ENCODE measurements at regions not wholly inside any gene's neighbourhood (a gene's known extent, or its start where the extent isn't known, plus 50 kb on each side); places are given as distances from the start of the nearest gene placed in this dataset.

DNA sequence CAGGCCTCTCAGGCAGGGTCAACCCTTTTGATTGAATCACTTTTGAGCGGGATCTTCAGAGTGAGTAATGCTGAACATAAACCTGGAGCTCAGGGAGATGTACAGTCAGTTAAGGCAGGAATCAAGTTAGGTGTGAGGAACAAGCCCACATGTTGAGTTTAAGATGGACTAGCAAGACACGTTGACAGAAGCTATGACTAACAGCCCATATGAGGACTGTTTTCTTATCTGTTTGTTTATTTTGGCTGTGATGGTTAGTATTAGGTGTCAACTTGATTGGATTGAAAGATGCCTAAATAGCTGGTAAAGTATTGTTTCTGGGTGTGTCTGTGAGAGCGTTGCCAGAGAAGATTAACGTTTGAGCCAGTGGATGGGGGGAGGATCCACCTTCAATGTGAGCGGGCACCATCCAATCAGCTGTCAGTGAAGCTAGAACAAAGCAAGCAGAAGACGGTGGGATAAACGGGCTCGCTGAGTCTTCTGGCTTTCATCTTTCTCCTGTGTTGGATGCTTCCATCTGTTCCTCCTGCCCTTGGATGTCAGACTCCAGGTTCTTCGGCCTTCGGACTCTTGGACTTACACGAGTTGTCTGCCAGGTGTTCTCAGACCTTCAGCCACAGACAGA lies 232.3 kb upstream of the STAC start:
- FAIRE-seq (no peak), DNase-seq (ENCODE audit: low read depth in 1 of 2, low spot score in 2 of 2) (no peak)
- ChIA-PET POLR2A (ENCODE audit: partially characterized antibody) (interaction anchor here (0.5 kb wide), 1 partner anchor 1893 kb away, joined by 3 read pairs; no protein-coding TSS in a partner anchor), CTCF (ENCODE audit: partially characterized antibody) (no interaction called here)
- TF ChIP-seq FOSL1 (IDR thresholded peaks at IDR 0.05; ENCODE audit: insufficient read depth, low read depth, low read length) (no peak), POU5F1 (IDR thresholded peaks at IDR 0.05; ENCODE audit: low read depth, low read length) (no peak)
- Histone ChIP-seq H3K36me3 (ENCODE audit: control insufficient read depth in 2 of 4, insufficient read depth in 4 of 4, low read length in 3 of 4) (no peaks in the 10 kb centered on the region), H2AFZ (ENCODE audit: low read length) (no peak overlapping the region), H4K20me1 (replicated peaks in 1 of 2; ENCODE audit: control insufficient read depth in 1 of 2, insufficient read depth in 2 of 2, low read length in 2 of 2) (no peaks in the 10 kb centered on the region), H3K23me2 (ENCODE audit: low read depth, low read length) (no peaks in the 10 kb centered on the region; the same call in 1 of the 2 replicates), H2BK15ac (ENCODE audit: low read length) (no peak overlapping the region), H4K91ac (replicated peaks; ENCODE audit: insufficient read length, low read length) (no peak overlapping the region), H3K27ac (ENCODE audit: low read depth, low read length) (no peak overlapping the region), H2BK12ac (ENCODE audit: low read depth, low read length) (no peak overlapping the region), H3K56ac (replicated peaks; ENCODE audit: insufficient read length, low read depth, low read length) (no peak overlapping the region), H3K4me2 (ENCODE audit: insufficient read depth in 1 of 2, low read depth in 2 of 2, low read length in 2 of 2) (no peak overlapping the region), H3K4ac (replicated peaks; ENCODE audit: insufficient read length, low read depth, low read length) (no peak overlapping the region), H3K14ac (ENCODE audit: insufficient read length) (no peak overlapping the region), H3K79me2 (ENCODE audit: control insufficient read depth in 1 of 2, insufficient read depth in 2 of 2, low read length in 2 of 2) (no peaks in the 10 kb centered on the region), H3K23ac (ENCODE audit: insufficient read length) (no peak overlapping the region), H3K4me3 (ENCODE audit: extremely low read depth in 1 of 4, insufficient read depth in 2 of 4, low read depth in 3 of 4, low read length in 4 of 4) (no peak overlapping the region), H3K4me1 (replicated peaks in 1 of 4; ENCODE audit: control insufficient read depth in 3 of 4, insufficient read depth in 4 of 4, low read length in 3 of 4) (no peaks in the 10 kb centered on the region), H2BK5ac (ENCODE audit: low read depth, low read length) (no peak overlapping the region), H2BK20ac (ENCODE audit: low read length) (no peak overlapping the region), H3K18ac (ENCODE audit: extremely low read depth, low read length) (no peak overlapping the region), H3K79me1 (ENCODE audit: low read depth, low read length) (no peaks in the 10 kb centered on the region), H3K9me3 (ENCODE audit: insufficient read depth in 2 of 2, low read depth in 1 of 2, low read length in 1 of 2) (no peaks in the 10 kb centered on the region), H2BK120ac (replicated peaks; ENCODE audit: low read depth, low read length) (no peak overlapping the region), H2AK5ac (ENCODE audit: low read depth, low read length) (no peak overlapping the region), H4K8ac (ENCODE audit: extremely low read depth, insufficient read depth, low read length) (no peak overlapping the region), H3K9ac (replicated peaks in 1 of 4; ENCODE audit: extremely low read depth in 1 of 4, low read depth in 3 of 4, low read length in 3 of 4) (no peak overlapping the region), H3K27me3 (replicated peaks in 1 of 4; ENCODE audit: control insufficient read depth in 3 of 4, extremely low read depth in 1 of 4, insufficient read depth in 3 of 4, low read length in 3 of 4) (no peaks in the 10 kb centered on the region), H4K5ac (ENCODE audit: insufficient read length, low read depth, low read length) (no peak overlapping the region)
- 91% methylated on average over 11 of the region's 11 CpGs; no CpG with 5 or more reads in 1 of the 2 experiments for WGBS, 2 experiments (ENCODE audit: extremely low coverage in 1 of 2, insufficient coverage in 1 of 2, insufficient read length in 1 of 2, insufficient replicate concordance in 2 of 2, low coverage in 1 of 2, low lambda C conversion rate in 2 of 2, missing lambda C conversion rate in 1 of 2)

Data from H1 (cell line).